K562 (cell line): ENCODE measurements at regions not wholly inside any gene's neighbourhood (a gene's known extent, or its start where the extent isn't known, plus 50 kb on each side); places are given as distances from the start of the nearest gene placed in this dataset.

Experiments used
- ATAC-seq: fragments of 200-7000 bp; cut with Tn5 transposase; 3 replicates; pipeline ENCODE4 v1.9.1; 2020; ENCODE audit warnings: moderate library complexity
- BruUV-seq: library from RNA; stranded (reverse); fragments of 400-500 nt; replicated peaks from 2 replicates; lab custom pipeline; 2021; lab: Mats Ljungman, UMichigan
- CTCF ChIA-PET: fragments of 300-600 bp; formaldehyde crosslinking; extraction: SDS; loops from one replicate; lab custom pipeline; 2021; ENCODE audit warnings: low intra/inter-chr PET ratio; lab: Yijun Ruan, JAX
- POLR2A ChIA-PET: fragments of 300-600, 350-650 bp; sonication (Branson Sonifier 250); formaldehyde crosslinking; extraction: SDS; loops from one replicate; lab custom pipeline; 2021; ENCODE audit warnings: antibody characterized with exemption, inconsistent platforms; lab: Yijun Ruan, JAX
- DNase-seq, 4 experiments: peaks; one replicate each; pipeline versions ENCODE4 v3.0.0 to v3.0.0-alpha.2; 2011 to 2018; ENCODE audit warnings: low spot score in 3 of 4, mixed read lengths in 3 of 4; ENCODE audit errors: extremely low read depth in 1 of 4
- FAIRE-seq: peaks from 2 replicates; lab custom pipeline; 2011; peaks lifted over from hg19 to GRCh38; lab: Jason Lieb, UNC
- H2AFZ ChIP-seq: 2 replicates; pipeline ENCODE4 v1.6.0; 2011; ENCODE audit warnings: low read depth, low read length, control low read depth, inconsistent platforms
- H3K27ac ChIP-seq: fragments of 200-600 bp; 3 replicates; pipeline ENCODE4 v1.8.0; 2011; ENCODE audit warnings: low read depth, mild to moderate bottlenecking, control low read depth, inconsistent platforms, low read length, moderate library complexity, mixed read lengths; ENCODE audit errors: extremely low read depth
- H3K27me3 ChIP-seq, 2 experiments: fragments of 300-600 bp in 1 of 2; 2 replicates in 1 of 2; 3 replicates in 1 of 2; pipeline versions ENCODE4 v1.6.0 to v1.8.0; 2011; ENCODE audit warnings: inconsistent platforms in 2 of 2, low read length in 2 of 2, mild to moderate bottlenecking in 1 of 2, mixed read lengths in 1 of 2, moderate library complexity in 1 of 2; ENCODE audit not compliant: control insufficient read depth in 2 of 2, insufficient read depth in 2 of 2
- H3K36me3 ChIP-seq: fragments of 300-600 bp; 3 replicates; pipeline ENCODE4 v1.8.0; 2011; ENCODE audit warnings: mild to moderate bottlenecking, low read length, inconsistent platforms; ENCODE audit not compliant: control insufficient read depth, insufficient read depth
- H3K4me1 ChIP-seq, 2 experiments: fragments of 200-600 bp in 1 of 2; replicated peaks in 1 of 2; 2 replicates in 1 of 2; 3 replicates in 1 of 2; pipeline versions ENCODE4 v1.5.1 to v1.8.0; 2011; ENCODE audit warnings: inconsistent platforms in 2 of 2, low read length in 2 of 2, mild to moderate bottlenecking in 1 of 2, mixed read lengths in 1 of 2, moderate library complexity in 1 of 2; ENCODE audit not compliant: control insufficient read depth in 2 of 2, insufficient read depth in 2 of 2
- H3K4me2 ChIP-seq: 2 replicates; pipeline ENCODE4 v1.6.1; 2011; ENCODE audit warnings: low read length, control low read depth, inconsistent platforms, mixed read lengths; ENCODE audit not compliant: insufficient read depth
- H3K4me3 ChIP-seq: fragments of 200-600 bp; sonication (generic), shearing (Covaris generic); 2 replicates; pipeline ENCODE4 v1.5.1; 2016; ENCODE audit warnings: control low read depth, inconsistent platforms
- H3K79me2 ChIP-seq: fragments of 200-600 bp; 3 replicates; pipeline ENCODE4 v1.8.0; 2011; ENCODE audit warnings: low read length, inconsistent platforms; ENCODE audit not compliant: control insufficient read depth, insufficient read depth
- H3K9ac ChIP-seq, 2 experiments: 2 replicates each; pipeline versions ENCODE4 v1.6.0 to v1.6.1; 2011; ENCODE audit warnings: low read depth in 2 of 2, low read length in 2 of 2, control low read depth in 1 of 2, inconsistent platforms in 1 of 2, mild to moderate bottlenecking in 1 of 2, mixed read lengths in 1 of 2; ENCODE audit not compliant: insufficient read depth in 1 of 2
- H3K9me1 ChIP-seq: one replicate; pipeline ENCODE4 v1.6.0; 2011; ENCODE audit warnings: inconsistent platforms, mild to moderate bottlenecking, low read length, moderate library complexity; ENCODE audit not compliant: control insufficient read depth, insufficient read depth
- H3K9me3 ChIP-seq: replicated peaks from 2 replicates; pipeline ENCODE4 v1.5.1; 2011; ENCODE audit warnings: low read depth, low read length, inconsistent platforms; ENCODE audit not compliant: control insufficient read depth, insufficient read depth
- H4K20me1 ChIP-seq: replicated peaks from 2 replicates; pipeline ENCODE4 v1.6.1; 2011; ENCODE audit warnings: low read length, inconsistent platforms, mixed read lengths; ENCODE audit not compliant: control insufficient read depth, insufficient read depth
- CBX5 ChIP-seq: IDR thresholded peaks from 2 replicates; pipeline ENCODE4 v1.6.1; 2014; ENCODE audit warnings: low read depth, borderline replicate concordance
- CHCHD3 ChIP-seq: fragments of 250-450 bp; sonication (Bioruptor Pico); IDR thresholded peaks from 2 replicates; pipeline ENCODE4 v2.1.2; 2022; ENCODE audit warnings: mild to moderate bottlenecking
- EHMT2 ChIP-seq: fragments of 450-650 bp; IDR thresholded peaks from 2 replicates; pipeline ENCODE4 v1.6.1; 2018; ENCODE audit warnings: antibody characterized with exemption
- GTF2F1 ChIP-seq: IDR thresholded peaks from 2 replicates; pipeline ENCODE4 v1.6.1; 2011; ENCODE audit warnings: low read depth, low read length, improper control_type of control experiment
- MAX ChIP-seq: sonication (generic); formaldehyde crosslinking; IDR thresholded peaks from 2 replicates; pipeline ENCODE4 v1.9.0; 2022; ENCODE audit warnings: mild to moderate bottlenecking, missing genetic modification reagents
- PPARD ChIP-seq: fragments of 250-450 bp; sonication (Bioruptor Pico); IDR thresholded peaks from 2 replicates; pipeline ENCODE4 v1.8.0; 2022; ENCODE audit warnings: inconsistent platforms, mild to moderate bottlenecking, moderate library complexity
- ZNF609 ChIP-seq: sonication (generic); formaldehyde crosslinking; IDR thresholded peaks from 2 replicates; pipeline ENCODE4 v1.8.1; 2023; ENCODE audit warnings: missing genetic modification reagents, mild to moderate bottlenecking, borderline replicate concordance
- WGBS: fragments of 100-300 bp; shearing (Covaris generic); methylation state at CpG from one replicate; pipeline ENCODE4 v1.1.6; 2016; ENCODE audit warnings: low coverage, mixed read lengths; ENCODE audit not compliant: insufficient coverage; ENCODE audit errors: missing lambda C conversion rate; 5-methylcytosine and 5-hydroxymethylcytosine counted together
- in situ Hi-C: fragments of 300-500 bp; cut with MboI; formaldehyde crosslinking; loops from 4 replicates; pipeline ENCODE4 v1.15.0; 2018; ENCODE audit warnings: inconsistent platforms, mixed read lengths
- intact Hi-C: fragments of 100-400 bp; cut with micrococcal nuclease; formaldehyde crosslinking; loops from 2 replicates; pipeline ENCODE4 v1.14.2; 2022

- intact Hi-C loops, result no loop called here
- Histone ChIP-seq H3K36me3 (no peaks in the 10 kb centered on the region), H2AFZ (no peak overlapping the region), H3K9ac (no peak overlapping the region), H3K79me2 (no peaks in the 10 kb centered on the region), H3K27ac (no peak overlapping the region), H3K4me3 (no peak overlapping the region), H3K4me1 (no peaks in the 10 kb centered on the region), H4K20me1 (no peaks in the 10 kb centered on the region), H3K9me3 (no peaks in the 10 kb centered on the region), H3K4me2 (no peak overlapping the region), H3K9me1 (no peaks in the 10 kb centered on the region), H3K27me3 (no peaks in the 10 kb centered on the region)
- 0% methylated on average over 2 of the region's 2 CpGs for WGBS
- ChIA-PET CTCF (no interaction called here), POLR2A (no interaction called here)
- DNase-seq (no peak), ATAC-seq (no peak), FAIRE-seq (no peak)
- in situ Hi-C loops, result no loop called here
- TF ChIP-seq GTF2F1, result no peak
- TF ChIP-seq PPARD (CRISPR knock-in tag), result no peak
- no peak for TF ChIP-seq CBX5
- TF ChIP-seq MAX (CRISPR knock-in tag), result no peak
- no peak for TF ChIP-seq CHCHD3 (CRISPR knock-in tag)
- no peak for TF ChIP-seq ZNF609 (CRISPR knock-in tag)
- no peak for TF ChIP-seq EHMT2
- no TSS peak for BruUV-seq
Measured at GRCh38 chr4:14084598-14084997, 457.1 kb upstream of the BOD1L1 start.
